ENCODE measurements at regions not wholly inside any gene's neighbourhood (a gene's known extent, or its start where the extent isn't known, plus 50 kb on each side); places are given as distances from the start of the nearest gene placed in this dataset.
"Not testable (repeated sequence)": the region's sequence is repeated elsewhere in the genome, so short reads cannot be mapped to it uniquely, and the experiment has no call there.

- DNase-seq (ENCODE audit: insufficient read length, low spot score) (no peak), FAIRE-seq (no peak)
- no peak for TF ChIP-seq POU2F2 (IDR thresholded peaks at IDR 0.05; ENCODE audit: low read depth, low read length)
- TF ChIP-seq SPI1 (IDR thresholded peaks at IDR 0.05; ENCODE audit: low read depth, low read length), result no peak
- TF ChIP-seq POLR2AphosphoS5 (IDR thresholded peaks at IDR 0.05; ENCODE audit: low read depth, low read length), result no peak
- no peak for TF ChIP-seq PAX5 (IDR thresholded peaks at IDR 0.05; ENCODE audit: insufficient read depth, low read length, severe bottlenecking)
- no peak for TF ChIP-seq POLR2A (IDR thresholded peaks at IDR 0.05; ENCODE audit: low read depth, low read length)
- no peak for TF ChIP-seq TAF1 (IDR thresholded peaks at IDR 0.05; ENCODE audit: low read depth, low read length)
Measured at GRCh38 chr20:53857723-53858236, 212.6 kb downstream of the BCAS1 start.

- FAIRE-seq, result no peak
Measured at GRCh38 chr20:53856300-53857295, 213.8 kb downstream of the BCAS1 start.

GRCh38 chr20:53855733-53856132 lies 214.7 kb downstream of the BCAS1 start:
- DNase-seq (ENCODE audit: insufficient read length, low spot score) (no peak), FAIRE-seq (no peak)
- no peak for TF ChIP-seq TAF1 (IDR thresholded peaks at IDR 0.05; ENCODE audit: low read depth, low read length)
- TF ChIP-seq POLR2A (IDR thresholded peaks at IDR 0.05; ENCODE audit: low read depth, low read length), result no peak
- TF ChIP-seq PAX5 (IDR thresholded peaks at IDR 0.05; ENCODE audit: insufficient read depth, low read length, severe bottlenecking), result no peak
- no peak for TF ChIP-seq POU2F2 (IDR thresholded peaks at IDR 0.05; ENCODE audit: low read depth, low read length)
- TF ChIP-seq SPI1 (IDR thresholded peaks at IDR 0.05; ENCODE audit: low read depth, low read length), result no peak
- TF ChIP-seq POLR2AphosphoS5 (IDR thresholded peaks at IDR 0.05; ENCODE audit: low read depth, low read length), result no peak

More at GRCh38 chr20:53856300-53857295, 213.8 kb downstream of the BCAS1 start:
- no peak for TF ChIP-seq POLR2A (IDR thresholded peaks at IDR 0.05; ENCODE audit: low read depth, low read length)
- TF ChIP-seq TAF1 (IDR thresholded peaks at IDR 0.05; ENCODE audit: low read depth, low read length), result no peak
- no peak for TF ChIP-seq SPI1 (IDR thresholded peaks at IDR 0.05; ENCODE audit: low read depth, low read length)
- TF ChIP-seq PAX5 (IDR thresholded peaks at IDR 0.05; ENCODE audit: insufficient read depth, low read length, severe bottlenecking), result no peak
- no peak for TF ChIP-seq POLR2AphosphoS5 (IDR thresholded peaks at IDR 0.05; ENCODE audit: low read depth, low read length)
- TF ChIP-seq POU2F2 (IDR thresholded peaks at IDR 0.05; ENCODE audit: low read depth, low read length), result no peak
- no peak for DNase-seq (ENCODE audit: insufficient read length, low spot score)

- DNase-seq (ENCODE audit: insufficient read length, low spot score); FAIRE-seq: not testable (repeated sequence)
Measured at GRCh38 chr20:53854609-53854926, 215.8 kb downstream of the BCAS1 start.

DNA sequence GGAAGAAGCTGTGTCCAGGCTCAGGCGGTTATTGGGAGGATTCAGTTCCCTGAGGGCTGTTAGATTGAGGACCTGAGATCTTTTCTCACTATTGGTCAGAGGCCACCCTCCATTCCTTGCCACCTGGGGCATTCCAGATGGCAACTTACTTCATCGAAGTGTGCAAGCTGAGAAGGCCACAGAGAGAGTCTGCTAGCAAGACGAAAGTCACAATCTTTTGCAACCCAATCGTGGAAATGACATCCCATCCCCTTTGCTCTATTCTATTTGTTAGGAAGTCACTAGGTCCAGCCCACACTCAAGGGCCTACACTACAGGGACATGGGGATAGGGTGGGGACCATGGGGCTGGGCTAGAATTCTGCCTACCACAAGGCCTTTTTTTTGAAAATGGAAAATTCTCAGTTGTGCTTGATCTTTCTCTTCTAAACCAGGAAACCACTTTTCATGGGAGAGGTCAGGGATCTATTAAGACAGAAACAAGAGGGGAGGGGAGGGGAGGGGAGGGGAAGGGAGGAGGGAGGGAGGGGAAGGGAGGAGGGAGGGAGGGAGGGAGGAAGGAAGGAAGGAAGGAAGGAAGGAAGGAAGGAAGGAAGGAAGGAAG lies 217.2 kb downstream of the BCAS1 start:
- DNase-seq (ENCODE audit: insufficient read length, low spot score) (no peak), FAIRE-seq (no peak)
- TF ChIP-seq POLR2A (IDR thresholded peaks at IDR 0.05; ENCODE audit: low read depth, low read length) (no peak), TAF1 (IDR thresholded peaks at IDR 0.05; ENCODE audit: low read depth, low read length) (no peak), SPI1 (IDR thresholded peaks at IDR 0.05; ENCODE audit: low read depth, low read length) (no peak), PAX5 (IDR thresholded peaks at IDR 0.05; ENCODE audit: insufficient read depth, low read length, severe bottlenecking) (no peak), POLR2AphosphoS5 (IDR thresholded peaks at IDR 0.05; ENCODE audit: low read depth, low read length) (no peak), POU2F2 (IDR thresholded peaks at IDR 0.05; ENCODE audit: low read depth, low read length) (no peak)

DNA sequence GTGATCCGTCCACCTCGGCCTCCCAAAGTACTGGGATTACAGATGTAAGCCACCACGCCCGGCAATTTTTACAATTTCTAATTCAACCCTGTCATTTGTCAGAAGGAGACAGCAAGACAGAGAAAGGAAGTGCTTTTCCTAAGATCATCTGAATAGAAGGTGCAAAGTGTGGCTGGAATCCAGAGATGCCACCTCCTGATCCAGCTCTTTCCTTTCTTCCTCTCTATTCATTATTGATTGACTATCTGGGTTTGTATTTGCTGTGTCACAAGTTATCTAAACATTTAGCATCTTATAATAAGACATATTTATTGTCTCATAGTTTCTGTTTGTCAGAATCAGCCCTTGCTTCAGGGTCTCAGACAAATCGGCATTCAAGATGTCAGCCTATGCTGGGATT lies 217.7 kb downstream of the BCAS1 start:
- FAIRE-seq (no peak), DNase-seq (ENCODE audit: insufficient read length, low spot score) (no peak)
- no peak for TF ChIP-seq POLR2AphosphoS5 (IDR thresholded peaks at IDR 0.05; ENCODE audit: low read depth, low read length)
- TF ChIP-seq TAF1 (IDR thresholded peaks at IDR 0.05; ENCODE audit: low read depth, low read length), result no peak
- no peak for TF ChIP-seq PAX5 (IDR thresholded peaks at IDR 0.05; ENCODE audit: insufficient read depth, low read length, severe bottlenecking)

GRCh38 chr20:53852014-53852413 lies 218.4 kb downstream of the BCAS1 start:
- TF ChIP-seq PAX5 (IDR thresholded peaks at IDR 0.05; ENCODE audit: insufficient read depth, low read length, severe bottlenecking) (no peak), SPI1 (IDR thresholded peaks at IDR 0.05; ENCODE audit: low read depth, low read length) (no peak), TAF1 (IDR thresholded peaks at IDR 0.05; ENCODE audit: low read depth, low read length) (no peak), POLR2AphosphoS5 (IDR thresholded peaks at IDR 0.05; ENCODE audit: low read depth, low read length) (no peak), POLR2A (IDR thresholded peaks at IDR 0.05; ENCODE audit: low read depth, low read length) (no peak), POU2F2 (IDR thresholded peaks at IDR 0.05; ENCODE audit: low read depth, low read length) (no peak)
- no peak for FAIRE-seq

DNA sequence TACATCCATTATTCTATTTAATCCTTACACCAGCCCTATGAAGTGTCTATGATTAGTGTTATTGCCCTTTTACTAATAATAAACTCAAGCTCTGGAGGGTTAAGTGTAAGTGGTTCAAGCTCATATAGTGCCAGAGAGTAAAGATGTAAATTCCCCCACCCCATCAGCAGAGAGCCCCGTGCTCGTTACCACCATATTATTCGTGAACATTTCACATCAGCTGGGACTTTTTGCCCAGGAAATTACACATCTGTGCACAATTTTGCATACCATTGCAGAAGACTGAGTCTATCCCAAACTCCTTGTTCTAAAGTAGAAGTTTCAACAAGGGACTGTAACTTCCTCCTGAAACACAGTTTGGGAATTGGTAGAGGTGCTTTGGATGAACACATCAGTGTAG lies 220.1 kb downstream of the BCAS1 start:
- TF ChIP-seq PAX5 (IDR thresholded peaks at IDR 0.05; ENCODE audit: insufficient read depth, low read length, severe bottlenecking) (no peak), POLR2A (IDR thresholded peaks at IDR 0.05; ENCODE audit: low read depth, low read length) (no peak), POU2F2 (IDR thresholded peaks at IDR 0.05; ENCODE audit: low read depth, low read length) (no peak), SPI1 (IDR thresholded peaks at IDR 0.05; ENCODE audit: low read depth, low read length) (no peak), POLR2AphosphoS5 (IDR thresholded peaks at IDR 0.05; ENCODE audit: low read depth, low read length) (no peak), TAF1 (IDR thresholded peaks at IDR 0.05; ENCODE audit: low read depth, low read length) (no peak)
- DNase-seq (ENCODE audit: insufficient read length, low spot score) (no peak), FAIRE-seq (no peak)

More at GRCh38 chr20:53852014-53852413, 218.4 kb downstream of the BCAS1 start:
- no peak for DNase-seq (ENCODE audit: insufficient read length, low spot score)

- TF ChIP-seq POLR2AphosphoS5 (IDR thresholded peaks at IDR 0.05; ENCODE audit: low read depth, low read length) (no peak), POU2F2 (IDR thresholded peaks at IDR 0.05; ENCODE audit: low read depth, low read length) (no peak), SPI1 (IDR thresholded peaks at IDR 0.05; ENCODE audit: low read depth, low read length) (no peak), POLR2A (IDR thresholded peaks at IDR 0.05; ENCODE audit: low read depth, low read length) (no peak), TAF1 (IDR thresholded peaks at IDR 0.05; ENCODE audit: low read depth, low read length) (no peak), PAX5 (IDR thresholded peaks at IDR 0.05; ENCODE audit: insufficient read depth, low read length, severe bottlenecking) (no peak)
- no peak for DNase-seq (ENCODE audit: insufficient read length, low spot score)
- no peak for FAIRE-seq
Measured at GRCh38 chr20:53849471-53850059, 220.8 kb downstream of the BCAS1 start.
